Left lobe of liver (tissue), 2 donors: ENCODE measurements at regions not wholly inside any gene's neighbourhood (a gene's known extent, or its start where the extent isn't known, plus 50 kb on each side); places are given as distances from the start of the nearest gene placed in this dataset.

ENCODE experiments used
- ATAC-seq: fragments of 200-7000 bp; cut with Tn5 transposase; one replicate; pipeline ENCODE4 v1.9.1; 2020; ENCODE audit warnings: mild to moderate bottlenecking, moderate library complexity
- DNase-seq: peaks from one replicate; pipeline ENCODE4 v3.0.0-alpha.2; 2020; ENCODE audit warnings: low spot score
- donor health status: DM: no; HTN: no; CAD: no; lungs with moderate emphysema.
- donor health status: DM: no; HTN: yes; CAD: no.

- DNase-seq, result no peak
- peak; percentile 84 for ATAC-seq
Measured at GRCh38 chr12:77724367-77724957, 106.2 kb upstream of the NAV3 start.

DNA sequence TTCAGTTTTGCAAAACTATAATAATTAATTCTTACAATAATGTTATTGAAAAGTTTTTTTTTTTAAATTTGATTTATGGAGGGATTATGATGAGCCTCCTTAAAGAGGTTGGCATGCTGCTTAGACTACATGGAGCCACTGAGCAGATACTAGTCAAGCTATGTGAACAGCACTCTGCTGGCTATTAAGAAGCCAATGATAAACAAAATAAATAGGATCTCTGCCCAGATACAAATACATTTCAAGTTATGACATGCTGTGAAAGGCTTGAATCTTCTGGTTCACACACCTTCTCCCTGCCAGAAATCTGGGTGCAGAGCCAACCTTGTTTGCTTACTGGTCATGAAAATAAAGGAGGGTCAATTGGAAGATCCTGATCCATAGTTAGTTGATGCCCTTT is 107.4 kb upstream of the NAV3 start:
- ATAC-seq, result no peak
- DNase-seq, result no peak

DNA sequence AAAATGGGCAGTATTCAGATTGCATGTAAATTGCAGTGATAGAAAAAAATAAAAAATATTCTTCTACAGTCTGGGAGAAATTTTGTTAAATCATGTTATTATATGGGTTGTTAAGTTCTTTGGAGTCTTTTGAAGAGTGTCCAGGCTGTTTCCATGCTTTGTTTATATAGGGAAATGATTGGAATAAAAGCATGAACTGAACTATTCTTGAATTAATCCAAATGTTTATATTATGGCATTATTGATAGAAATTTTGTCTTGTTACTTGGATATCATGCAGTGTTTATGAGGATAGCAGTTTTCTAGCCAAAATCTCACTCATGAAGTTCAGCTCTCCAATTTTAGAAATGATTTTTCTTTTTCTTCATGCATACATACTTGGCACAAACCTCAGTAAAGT is 108.2 kb upstream of the NAV3 start:
- no peak for DNase-seq
- ATAC-seq, result no peak

DNA sequence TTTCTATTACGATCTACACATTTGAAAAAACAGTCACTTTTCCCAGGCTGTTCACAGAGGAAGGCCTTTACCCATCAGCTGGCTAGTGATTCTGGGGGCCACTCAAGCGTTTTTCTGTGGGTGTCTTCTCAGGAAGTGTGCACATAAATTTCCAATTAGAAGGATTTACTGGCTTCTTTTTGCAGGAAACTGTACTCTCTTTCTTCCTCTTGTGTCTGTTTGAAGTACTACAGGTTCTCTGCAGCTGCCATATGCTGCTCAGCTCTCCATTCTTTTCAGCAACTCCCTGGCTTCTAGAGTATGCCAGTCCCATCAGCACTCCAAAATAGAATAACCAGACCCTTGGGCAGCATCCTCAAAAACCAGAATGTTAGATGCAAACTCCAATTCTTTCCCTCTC is 110.4 kb upstream of the NAV3 start:
- ATAC-seq (no peak), DNase-seq (no peak)

GRCh38 chr12:77710209-77710608 is 120.5 kb upstream of the NAV3 start:
- DNase-seq (no peak), ATAC-seq (no peak)

DNA sequence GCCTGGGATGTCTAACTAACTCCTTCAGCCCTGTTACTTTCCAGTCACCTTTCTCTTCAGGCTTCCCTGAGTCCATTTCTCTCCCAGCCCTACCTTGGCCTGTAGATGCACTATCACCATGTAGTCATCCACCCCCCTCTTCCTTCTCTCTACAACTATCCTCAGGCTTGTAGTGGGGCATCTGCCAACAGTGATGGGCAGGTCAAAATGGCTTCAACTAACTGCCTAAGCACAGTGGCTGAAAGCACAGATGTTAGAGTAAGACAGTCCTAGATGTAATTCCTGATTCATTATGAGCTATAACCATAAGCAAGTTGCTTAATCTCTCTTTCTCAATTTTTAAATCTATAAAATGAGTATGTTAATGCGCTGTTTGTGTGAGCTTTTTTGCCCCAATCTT is 133.6 kb upstream of the NAV3 start:
- DNase-seq (no peak), ATAC-seq (no peak)

- ATAC-seq (no peak), DNase-seq (no peak)
Measured at GRCh38 chr12:77696183-77696582, 134.5 kb upstream of the NAV3 start.

GRCh38 chr12:77689510-77690086 is 141.1 kb upstream of the NAV3 start:
- DNase-seq (no peak), ATAC-seq (no peak)

- ATAC-seq, result no peak
- DNase-seq, result no peak
Measured at GRCh38 chr12:77687321-77687720, 143.4 kb upstream of the NAV3 start.

- no peak for DNase-seq
- ATAC-seq, result no peak
Measured at GRCh38 chr12:77686760-77687159, 143.9 kb upstream of the NAV3 start.

- ATAC-seq (no peak), DNase-seq (no peak)
Measured at GRCh38 chr12:77685901-77686300, 144.8 kb upstream of the NAV3 start.

- ATAC-seq (peak; percentile 93), DNase-seq (peak; percentile 48)
Measured at GRCh38 chr12:77685112-77685511, 145.6 kb upstream of the NAV3 start.

DNA sequence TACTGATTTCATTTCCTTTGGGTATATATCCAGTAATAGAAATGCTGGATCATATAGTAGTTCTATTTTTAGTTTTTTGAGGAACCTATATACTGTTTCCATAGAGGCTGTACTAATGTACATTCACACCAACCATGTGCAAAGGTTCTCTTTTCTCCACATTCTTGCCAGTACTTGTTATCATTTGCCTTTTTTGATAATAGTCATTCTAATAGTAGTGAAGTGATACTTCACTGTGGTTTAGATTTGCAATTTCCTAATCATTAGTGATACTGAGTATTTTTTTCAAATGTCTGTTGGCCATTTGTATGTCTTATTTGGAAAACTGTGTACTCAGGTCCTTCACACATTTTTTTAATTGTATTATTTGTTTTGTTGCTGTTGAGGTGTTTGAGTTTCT is 148.2 kb upstream of the NAV3 start:
- no peak for ATAC-seq

GRCh38 chr12:77681726-77682125 is 149.0 kb upstream of the NAV3 start:
- ATAC-seq (no peak), DNase-seq (no peak)

More for the DNA sequence above, 148.2 kb upstream of the NAV3 start:
- no peak for DNase-seq

GRCh38 chr12:77679686-77680085 is 151.0 kb upstream of the NAV3 start:
- ATAC-seq, result no peak
- DNase-seq, result no peak

- ATAC-seq (no peak), DNase-seq (no peak)
Measured at GRCh38 chr12:77678621-77679020, 152.1 kb upstream of the NAV3 start.

DNA sequence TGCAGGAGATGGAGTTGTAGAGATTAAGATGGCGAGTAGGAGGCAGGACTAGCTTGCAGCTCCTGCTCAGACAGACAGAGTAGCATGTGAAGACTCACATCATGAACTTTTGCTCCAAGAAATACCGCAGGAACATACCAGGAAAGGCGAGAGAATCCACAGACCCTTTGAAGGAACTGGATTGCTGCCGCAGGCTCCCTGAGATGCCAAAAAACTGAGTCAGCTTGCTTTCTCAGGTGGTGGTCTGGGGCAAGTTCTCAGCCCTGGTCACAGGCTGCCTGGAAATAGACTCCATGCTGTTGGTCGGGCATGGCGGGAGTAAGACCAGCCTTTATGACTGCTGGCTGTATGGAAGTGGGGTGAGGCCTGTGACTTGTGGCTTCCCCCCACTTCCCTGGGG is 163.6 kb upstream of the NAV3 start:
- no peak for ATAC-seq
- no peak for DNase-seq

DNA sequence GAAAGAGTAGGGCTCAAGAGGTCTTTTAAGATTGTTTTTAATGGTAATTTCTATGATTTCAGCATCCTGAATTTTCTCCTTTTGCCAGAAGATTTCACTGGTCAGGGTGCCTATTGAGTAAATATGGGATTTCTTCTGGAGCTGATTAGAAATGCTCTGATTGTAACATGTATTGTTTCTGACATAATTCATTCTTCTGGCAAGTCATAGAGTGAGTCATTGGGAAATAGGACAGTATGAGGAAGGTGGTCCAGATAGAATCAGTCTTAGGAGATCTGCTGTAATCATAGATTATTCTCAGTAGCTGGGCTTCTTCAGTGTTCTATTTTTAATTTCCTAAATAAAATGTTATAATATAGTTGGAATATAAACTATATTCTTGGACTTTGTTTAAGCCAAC is 182.0 kb upstream of the NAV3 start:
- ATAC-seq (no peak), DNase-seq (no peak)

GRCh38 chr12:77645966-77646598 is 184.6 kb upstream of the NAV3 start:
- ATAC-seq (no peak), DNase-seq (no peak)

- ATAC-seq, result no peak
- no peak for DNase-seq
Measured at GRCh38 chr12:77644915-77645605, 185.6 kb upstream of the NAV3 start.

- ATAC-seq, result no peak
- no peak for DNase-seq
Measured at GRCh38 chr12:77642246-77642645, 188.4 kb upstream of the NAV3 start.

GRCh38 chr12:77640356-77640755 is 190.3 kb upstream of the NAV3 start:
- no peak for DNase-seq
- no peak for ATAC-seq
